Upper lobe of left lung (tissue), 4 donors: ENCODE measurements at regions not wholly inside any gene's neighbourhood (a gene's known extent, or its start where the extent isn't known, plus 50 kb on each side); places are given as distances from the start of the nearest gene placed in this dataset.

Source experiments
- CTCF ChIP-seq, 6 experiments: fragments of 450-650 bp in 4 of 6; fragments of 200-600 bp in 2 of 6; sonication (generic) in 2 of 6; IDR thresholded peaks; one replicate each; pipeline ENCODE4 v1.5.1; 2016 to 2019; ENCODE audit warnings: antibody characterized with exemption in 6 of 6
- POLR2A ChIP-seq, 4 donors: fragments of 450-650 bp; IDR thresholded peaks; one replicate each; pipeline ENCODE4 v1.5.1; 2016 to 2017; ENCODE audit warnings: antibody characterized with exemption in 4 of 4, mild to moderate bottlenecking in 2 of 4
- POLR2AphosphoS5 ChIP-seq, 2 donors: sonication (generic); formaldehyde crosslinking; IDR thresholded peaks; one replicate each; pipeline ENCODE4 v1.5.1; 2017; ENCODE audit warnings: antibody characterized with exemption in 2 of 2

- TF ChIP-seq CTCF (IDR thresholded peaks at IDR 0.05) (no peak), POLR2AphosphoS5 (IDR thresholded peaks at IDR 0.05) (no peak), POLR2A (IDR thresholded peaks at IDR 0.05) (no peak)
Observed at GRCh38 chr9:65404232-65405006, 119.4 kb upstream of the FOXD4L5 start.
